ENCODE measurements at regions not wholly inside any gene's neighbourhood (a gene's known extent, or its start where the extent isn't known, plus 50 kb on each side); places are given as distances from the start of the nearest gene placed in this dataset.

- Histone ChIP-seq H3K9ac (ENCODE audit: low read depth in 1 of 2, low read length in 2 of 2) (no peak overlapping the region), H3K36me3 (ENCODE audit: control insufficient read depth in 4 of 4, insufficient read depth in 3 of 4, low read depth in 1 of 4, low read length in 3 of 4) (no peaks in the 10 kb centered on the region), H3K4me3 (ENCODE audit: low read depth in 1 of 3, low read length in 3 of 3) (no peak overlapping the region), H3K9me3 (ENCODE audit: control insufficient read depth in 4 of 4, low read length in 3 of 4) (no peaks in the 10 kb centered on the region), H3K27me3 (ENCODE audit: control insufficient read depth in 4 of 4, insufficient read depth in 4 of 4, low read length in 3 of 4) (no peaks in the 10 kb centered on the region), H3K4me1 (ENCODE audit: control insufficient read depth in 4 of 4, insufficient read depth in 4 of 4, low read length in 3 of 4) (peaks cover 6 to 41% (median 29%) of the 10 kb centered on the region in 4 donors), H3K27ac (ENCODE audit: low read depth in 1 of 2, low read length in 2 of 2) (peak overlapping the region; percentile 1 to 6)
- 85% methylated on average over 5 of the region's 5 CpGs for WGBS
- no peak for TF ChIP-seq HNF4G (IDR thresholded peaks at IDR 0.05)
- no peak for TF ChIP-seq ATF3 (IDR thresholded peaks at IDR 0.05)
- TF ChIP-seq RXRA (IDR thresholded peaks at IDR 0.05), result no peak
- TF ChIP-seq MAX (IDR thresholded peaks at IDR 0.05), result no peak
- TF ChIP-seq HNF4A (conservative IDR thresholded peaks at IDR 0.05), result no peak
- TF ChIP-seq SP1 (IDR thresholded peaks at IDR 0.05), result no peak
- no peak for TF ChIP-seq RAD21 (IDR thresholded peaks at IDR 0.05)
- no peak for TF ChIP-seq NR2F2 (IDR thresholded peaks at IDR 0.05)
- no peak for TF ChIP-seq YY1 (IDR thresholded peaks at IDR 0.05)
- TF ChIP-seq EGR1 (IDR thresholded peaks at IDR 0.05; ENCODE audit: low read depth in 2 of 2), result no peak
- no peak for TF ChIP-seq TAF1 (conservative IDR thresholded peaks at IDR 0.05)
- no peak for TF ChIP-seq ZBTB33 (IDR thresholded peaks at IDR 0.05)
- TF ChIP-seq FOXA2 (IDR thresholded peaks at IDR 0.05), result no peak
- no peak for TF ChIP-seq GABPA (IDR thresholded peaks at IDR 0.05 in 1 of 2, conservative IDR thresholded peaks at IDR 0.05 in 1 of 2)
- no peak for DNase-seq (ENCODE audit: low spot score)
These were observed 333.8 kb upstream of the UMPS start for GRCh38 chr3:124396339-124396950.

- 93% methylated on average over 4 of the region's 4 CpGs for WGBS
- no peak for DNase-seq (ENCODE audit: low spot score)
- Histone ChIP-seq H3K9me3 (ENCODE audit: control insufficient read depth in 4 of 4, low read length in 3 of 4) (no peaks in the 10 kb centered on the region), H3K36me3 (ENCODE audit: control insufficient read depth in 4 of 4, insufficient read depth in 3 of 4, low read depth in 1 of 4, low read length in 3 of 4) (no peaks in the 10 kb centered on the region), H3K4me3 (ENCODE audit: low read depth in 1 of 3, low read length in 3 of 3) (no peak overlapping the region), H3K9ac (ENCODE audit: low read depth in 1 of 2, low read length in 2 of 2) (no peak overlapping the region), H3K27ac (ENCODE audit: low read depth in 1 of 2, low read length in 2 of 2) (no peak overlapping the region), H3K4me1 (ENCODE audit: control insufficient read depth in 4 of 4, insufficient read depth in 4 of 4, low read length in 3 of 4) (peaks cover 6 to 41% (median 29%) of the 10 kb centered on the region in 4 donors), H3K27me3 (ENCODE audit: control insufficient read depth in 4 of 4, insufficient read depth in 4 of 4, low read length in 3 of 4) (no peaks in the 10 kb centered on the region)
- TF ChIP-seq GABPA (IDR thresholded peaks at IDR 0.05 in 1 of 2, conservative IDR thresholded peaks at IDR 0.05 in 1 of 2) (no peak), FOXA1 (IDR thresholded peaks at IDR 0.05) (no peak), ZBTB33 (IDR thresholded peaks at IDR 0.05) (no peak), YY1 (IDR thresholded peaks at IDR 0.05) (no peak), NR2F2 (IDR thresholded peaks at IDR 0.05) (no peak), CTCF (IDR thresholded peaks at IDR 0.05; ENCODE audit: low read depth, low read length, missing input control) (no peak), HNF4A (conservative IDR thresholded peaks at IDR 0.05) (no peak), TAF1 (conservative IDR thresholded peaks at IDR 0.05) (no peak), HNF4G (IDR thresholded peaks at IDR 0.05) (no peak), EGR1 (IDR thresholded peaks at IDR 0.05; ENCODE audit: low read depth in 2 of 2) (no peak), RAD21 (IDR thresholded peaks at IDR 0.05) (no peak), SP1 (IDR thresholded peaks at IDR 0.05) (no peak), FOXA2 (IDR thresholded peaks at IDR 0.05) (no peak), JUND (IDR thresholded peaks at IDR 0.05) (no peak), REST (IDR thresholded peaks at IDR 0.05) (no peak), ATF3 (IDR thresholded peaks at IDR 0.05) (no peak)
These were observed 333.2 kb upstream of the UMPS start for GRCh38 chr3:124397088-124397487.

All from liver (tissue), 8 donors.